Embryonic facial prominence (tissue), 1 donor: ENCODE measurements at regions not wholly inside any gene's neighbourhood (a gene's known extent, or its start where the extent isn't known, plus 50 kb on each side); places are given as distances from the start of the nearest gene placed in this dataset.

Experiments
- DNase-seq: peaks from one replicate; pipeline ENCODE4 v3.0.0-alpha.2; 2016; ENCODE audit errors: extremely low spot score

DNA sequence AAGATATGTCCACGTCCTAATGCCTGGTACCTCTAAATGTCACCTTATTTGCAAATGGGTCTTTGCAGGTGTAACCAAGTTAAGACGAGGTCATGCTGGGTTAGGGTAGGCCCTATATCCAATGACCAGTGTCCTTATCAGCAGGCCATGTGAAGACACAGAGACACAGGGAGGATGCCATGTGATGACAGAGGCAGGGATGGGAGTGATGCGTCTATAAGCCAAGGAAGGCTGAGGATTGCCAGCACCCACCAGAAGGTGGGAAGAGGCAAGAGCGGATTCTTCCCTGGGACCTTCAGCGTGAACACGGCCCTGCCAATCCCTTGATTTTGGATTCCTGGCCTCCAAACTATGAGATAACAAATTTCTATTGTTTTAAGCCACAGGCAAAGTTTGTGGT is 123.4 kb upstream of the CXCL14 start:
- DNase-seq: no peak

DNA sequence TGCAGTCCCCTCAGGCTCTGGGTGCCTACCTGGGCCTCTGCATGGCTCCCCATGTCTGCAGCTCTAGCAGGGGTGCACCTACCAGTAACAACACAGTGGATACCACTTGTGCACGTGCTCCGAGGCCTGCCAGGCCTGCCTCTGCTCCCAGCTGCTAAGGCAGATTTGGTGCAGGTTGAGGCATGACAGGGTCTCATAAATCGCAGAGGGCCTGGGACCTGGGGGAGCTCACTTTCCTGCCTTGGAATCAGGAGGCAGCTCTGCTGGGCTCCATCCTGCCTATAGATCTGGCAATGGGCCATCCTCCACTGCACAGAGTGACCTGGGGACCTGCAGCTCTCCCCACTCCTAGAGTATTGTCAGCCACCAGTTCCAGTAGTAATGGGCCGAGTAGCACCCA is 121.9 kb upstream of the CXCL14 start:
- no peak for DNase-seq

DNA sequence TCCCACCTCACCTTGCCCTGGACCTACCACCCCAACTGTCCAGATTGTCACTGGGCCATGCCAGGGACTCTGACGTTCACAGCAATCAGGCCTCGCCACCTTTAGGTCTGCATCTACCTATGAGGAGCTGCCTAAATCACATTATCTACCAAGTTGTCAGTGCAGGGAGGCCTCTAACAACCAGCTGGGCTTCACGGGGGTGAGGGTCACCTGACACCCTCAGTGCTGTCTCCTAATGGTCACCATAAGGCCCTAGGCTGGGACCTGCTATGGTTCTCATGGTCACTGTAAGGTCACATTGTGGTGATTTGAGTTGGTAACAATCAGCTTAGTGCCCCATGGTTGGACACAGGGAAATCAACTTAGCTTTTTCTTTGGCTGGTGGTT is 119.2 kb upstream of the CXCL14 start:
- no peak for DNase-seq

DNA sequence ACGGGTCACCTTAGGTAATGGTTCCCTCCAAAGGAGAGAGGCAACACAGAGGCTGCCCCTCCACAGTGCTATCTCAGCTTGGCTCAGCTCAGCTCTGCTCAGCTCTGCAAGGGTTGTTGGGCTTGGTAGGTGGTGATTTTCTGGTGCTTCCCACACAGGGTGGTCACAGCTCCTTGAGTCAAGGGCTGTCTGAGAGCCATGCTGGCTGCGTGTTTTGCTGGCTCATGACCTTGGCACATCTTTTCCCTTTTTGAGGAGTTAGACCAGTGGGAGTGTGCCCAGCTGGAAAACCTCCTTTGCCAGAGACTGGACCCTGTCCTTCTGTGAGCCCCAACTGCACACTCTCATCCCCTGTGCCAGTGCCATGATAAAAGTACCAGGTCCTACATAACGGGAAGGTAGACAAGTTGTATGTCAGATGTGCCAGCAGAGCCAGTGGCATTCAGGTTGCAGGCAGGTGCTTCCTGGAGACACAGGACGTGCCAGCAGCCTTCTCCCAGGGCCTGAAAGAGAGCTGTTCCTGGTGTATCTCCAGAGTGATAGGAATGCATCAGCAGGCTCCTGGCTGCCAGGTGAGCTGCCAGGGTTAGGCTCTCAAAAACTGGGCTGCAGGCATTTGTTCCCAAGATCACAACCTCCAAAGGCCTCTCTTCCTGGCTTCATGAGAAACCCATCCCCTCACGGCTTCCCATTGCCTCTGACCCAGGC is 118.6 kb upstream of the CXCL14 start:
- no peak for DNase-seq

DNA sequence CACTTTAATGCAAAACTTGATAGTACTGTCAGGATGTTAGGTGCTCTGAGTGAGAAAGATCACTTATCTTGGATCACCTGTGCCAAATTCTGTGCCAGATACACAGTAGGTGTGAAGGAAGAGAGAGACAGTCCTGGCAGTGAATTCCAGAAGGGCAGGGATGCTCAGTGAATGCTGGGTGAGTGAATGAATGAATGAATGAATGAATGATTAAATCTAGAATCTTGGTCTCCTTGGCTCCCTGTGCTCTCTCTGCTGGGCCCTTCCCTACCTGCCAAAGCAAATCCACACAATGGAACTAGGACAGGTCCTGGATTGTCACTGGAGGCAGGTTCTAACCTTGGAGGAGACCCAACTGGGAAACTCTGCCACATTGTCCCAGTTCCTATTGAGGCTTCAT is 117.5 kb upstream of the CXCL14 start:
- no peak for DNase-seq

DNA sequence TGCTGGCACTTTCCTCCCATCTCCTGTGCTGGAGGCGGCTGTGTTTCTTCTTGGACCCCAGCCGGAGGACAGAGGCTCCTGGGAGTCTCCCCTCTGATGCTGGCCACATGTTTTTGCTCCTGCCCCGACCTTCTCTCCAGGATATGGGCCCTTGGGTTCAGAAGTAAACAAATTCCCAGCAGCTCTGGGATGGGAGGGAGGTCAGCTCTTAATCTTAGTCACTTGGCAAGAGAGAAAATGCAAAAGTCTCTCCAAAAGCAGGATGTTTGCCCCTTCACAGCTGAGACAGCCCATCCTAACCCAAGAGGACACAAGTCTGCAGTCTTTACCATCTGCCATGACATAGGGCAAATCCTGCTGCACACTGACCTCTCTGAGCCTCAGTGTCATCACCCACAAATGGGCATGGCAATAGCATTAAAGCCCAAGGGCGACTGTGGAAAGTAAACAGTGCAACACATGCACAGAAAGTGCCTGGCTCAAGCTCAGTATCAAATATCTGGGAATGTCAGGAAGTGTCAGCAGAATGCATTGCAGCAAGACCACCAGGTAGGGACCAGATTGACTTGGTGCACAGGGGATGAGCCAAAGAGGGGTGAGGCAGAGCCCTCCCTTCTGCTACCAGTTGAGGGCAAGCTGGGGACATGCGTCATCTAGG is 117.0 kb upstream of the CXCL14 start:
- DNase-seq: no peak

DNA sequence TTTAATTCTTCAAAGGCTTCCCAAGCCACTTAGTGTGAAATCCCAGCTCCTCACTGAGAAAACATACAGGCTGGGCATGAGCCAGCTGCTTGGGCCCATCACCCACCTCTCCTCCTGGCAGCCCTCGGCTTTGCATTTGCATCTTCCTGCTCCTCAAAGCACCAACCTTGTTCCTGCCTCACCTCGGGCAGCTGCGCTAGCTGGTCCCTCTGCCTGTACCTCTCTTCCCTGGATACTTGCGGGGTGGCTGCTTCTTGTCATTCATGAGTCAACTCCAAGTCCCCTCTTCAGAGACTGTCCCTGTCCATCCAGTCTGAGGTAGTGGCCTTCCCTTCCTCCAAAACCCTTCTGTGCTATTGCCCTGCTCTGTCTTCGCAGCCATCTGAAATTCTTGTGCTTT is 116.1 kb upstream of the CXCL14 start:
- DNase-seq: no peak

DNA sequence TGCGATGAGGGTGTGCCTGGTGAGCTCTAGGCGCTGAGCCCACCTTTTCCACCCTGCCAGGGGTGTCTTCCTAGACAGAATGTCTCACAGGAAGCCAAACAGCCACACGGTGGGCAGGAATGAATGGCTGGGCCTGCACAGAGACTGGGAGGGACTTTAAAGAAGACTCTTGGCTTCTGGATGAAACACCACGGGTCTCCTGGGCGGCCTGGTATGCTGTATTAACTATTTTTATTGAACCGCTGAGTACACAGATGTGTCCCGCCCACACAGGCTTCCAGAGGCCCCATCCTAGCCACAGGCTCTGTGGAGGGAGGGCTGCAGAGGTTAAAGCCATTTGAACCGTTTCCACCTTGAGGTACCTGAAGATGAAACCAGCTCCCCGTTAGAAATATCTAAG is 115.2 kb upstream of the CXCL14 start:
- no peak for DNase-seq

DNA sequence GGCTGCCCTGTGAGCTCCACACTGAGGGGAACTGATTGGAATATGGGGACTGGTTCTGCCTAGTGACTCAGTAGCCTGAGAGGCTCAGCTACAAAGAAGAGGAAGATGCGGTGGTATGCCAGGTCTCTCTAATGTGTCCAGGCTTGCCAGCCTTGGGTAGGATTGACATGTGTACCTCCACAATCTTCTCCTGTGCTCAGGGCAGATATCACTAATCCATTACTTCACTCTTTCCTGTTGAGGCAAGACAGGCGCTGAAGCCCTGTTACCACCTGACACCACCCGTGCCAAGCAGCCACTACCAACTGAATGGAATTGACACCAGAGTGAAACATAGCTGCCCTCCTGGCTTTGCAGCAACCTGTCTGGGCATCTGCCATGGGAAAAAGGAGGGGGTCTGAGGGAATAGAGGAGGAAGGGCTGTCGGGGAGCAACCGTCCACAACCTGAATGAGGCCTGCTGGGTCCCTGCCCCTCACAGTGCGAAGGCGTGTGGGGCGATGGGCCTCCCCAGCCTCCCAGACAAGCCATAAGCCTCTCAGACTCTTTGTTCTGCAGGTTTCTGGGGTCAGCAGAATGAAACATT is 114.7 kb upstream of the CXCL14 start:
- no peak for DNase-seq

DNA sequence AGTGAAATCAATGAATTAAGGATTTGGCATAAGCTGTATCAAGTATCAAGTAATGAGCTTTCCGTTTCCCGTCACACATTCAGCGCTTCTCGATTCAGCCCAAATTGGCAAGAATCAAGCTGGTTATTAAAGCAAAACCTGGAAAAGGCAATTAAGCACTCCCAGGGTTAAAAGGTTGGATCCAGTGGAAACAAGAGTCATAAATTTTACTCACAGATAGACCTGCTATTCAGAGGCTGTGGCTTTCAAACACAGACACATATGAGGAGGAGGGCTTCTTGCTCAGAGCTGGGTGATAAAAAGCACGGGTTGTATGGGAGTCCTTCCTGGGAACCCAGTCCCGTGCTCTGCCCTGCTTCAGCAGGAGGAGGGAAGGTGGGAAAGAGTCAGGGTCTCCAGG is 112.3 kb upstream of the CXCL14 start:
- no peak for DNase-seq

DNA sequence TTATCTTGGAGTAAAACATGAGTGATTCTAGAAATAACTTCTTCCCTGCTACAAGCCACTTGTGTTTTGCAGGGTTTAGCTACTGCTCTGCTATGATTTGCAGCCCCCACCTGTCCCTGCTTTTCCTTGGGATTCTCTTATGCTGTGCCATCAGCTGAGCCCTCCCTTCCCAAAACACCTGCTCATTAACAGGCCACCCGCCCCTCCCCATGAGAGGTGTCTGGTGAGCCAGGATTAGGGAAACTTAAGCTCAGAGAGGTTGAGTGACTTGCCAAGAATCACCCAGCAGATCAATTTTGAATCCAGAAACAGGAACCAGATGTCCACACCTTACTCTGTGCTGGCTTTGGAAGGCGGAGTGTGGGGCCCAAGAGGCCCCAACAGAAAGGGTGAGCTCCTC is 111.7 kb upstream of the CXCL14 start:
- DNase-seq: no peak

DNA sequence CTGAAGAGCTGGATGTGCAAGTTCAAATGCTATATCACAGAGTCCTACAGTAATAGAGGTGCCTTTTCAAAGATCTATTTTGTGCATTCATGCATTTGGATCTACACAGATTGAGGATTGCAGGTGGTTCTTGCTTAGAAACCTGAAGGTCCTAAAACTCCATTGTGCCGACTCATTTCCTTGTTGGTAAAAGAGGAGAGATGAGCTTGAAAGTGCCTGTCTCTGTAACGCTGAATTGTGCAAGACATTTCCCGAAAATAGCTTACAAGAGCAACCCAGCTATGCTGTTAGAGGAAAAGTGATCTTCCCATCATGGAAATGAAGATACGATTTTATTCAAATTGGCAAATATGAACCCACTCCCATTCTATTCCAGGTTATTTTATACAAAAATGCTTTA is 110.7 kb upstream of the CXCL14 start:
- no peak for DNase-seq

DNA sequence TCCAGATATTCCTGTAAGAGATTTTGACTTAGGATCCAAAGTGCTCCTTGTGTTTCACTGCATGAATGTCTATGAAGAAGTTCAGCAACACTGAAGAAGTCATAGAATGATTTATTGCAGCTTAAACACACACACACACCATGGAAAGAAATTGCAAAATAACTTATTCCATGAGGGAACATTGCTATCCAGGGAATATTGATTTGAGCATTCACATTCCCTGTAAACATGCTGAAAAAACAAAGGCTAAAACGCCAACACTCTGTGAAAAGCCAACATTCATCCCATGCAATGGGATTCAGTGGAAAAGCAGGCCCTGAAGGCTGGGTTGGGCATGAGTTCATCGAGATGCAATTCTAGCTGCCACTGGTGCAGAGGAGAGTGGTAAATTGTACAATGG is 109.6 kb upstream of the CXCL14 start:
- no peak for DNase-seq

DNA sequence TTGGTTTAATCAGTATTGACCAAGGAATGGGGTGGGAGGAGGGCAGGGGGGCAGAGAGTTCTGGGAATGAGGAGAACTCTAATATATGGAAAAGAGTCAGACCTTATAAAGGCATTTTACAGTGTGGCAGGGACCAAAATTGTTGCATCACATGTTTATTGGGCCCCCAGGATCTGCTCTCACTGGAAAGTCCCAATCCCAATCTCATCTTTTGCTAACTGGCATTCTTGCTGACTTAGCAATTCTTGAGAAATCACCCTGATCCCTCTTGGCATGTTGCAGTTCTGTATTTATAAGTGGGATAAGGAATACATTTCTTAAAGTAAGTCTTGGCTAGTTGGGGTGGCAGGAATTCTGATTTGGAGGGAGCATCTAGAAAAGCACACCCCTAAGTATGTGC is 104.4 kb upstream of the CXCL14 start:
- DNase-seq: no peak

DNA sequence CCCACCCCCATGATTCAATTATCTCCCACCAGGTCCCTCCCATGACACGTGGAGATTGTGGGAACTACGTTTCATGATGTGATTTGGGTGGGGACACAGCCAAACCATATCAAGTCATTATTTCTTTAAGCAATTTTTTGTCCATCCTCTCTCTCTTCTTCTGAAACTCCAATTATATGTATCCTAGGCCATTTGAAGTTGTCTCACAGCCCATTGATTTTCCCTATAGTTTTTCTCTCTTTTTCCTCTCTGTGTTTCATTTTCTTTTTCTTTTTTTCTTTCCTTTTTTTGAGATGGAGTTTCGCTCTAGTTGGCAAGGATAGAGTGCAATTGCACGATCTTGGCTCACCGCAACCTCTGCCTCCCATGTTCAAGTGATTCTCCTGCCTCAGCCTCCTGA is 101.9 kb upstream of the CXCL14 start:
- DNase-seq: no peak

DNA sequence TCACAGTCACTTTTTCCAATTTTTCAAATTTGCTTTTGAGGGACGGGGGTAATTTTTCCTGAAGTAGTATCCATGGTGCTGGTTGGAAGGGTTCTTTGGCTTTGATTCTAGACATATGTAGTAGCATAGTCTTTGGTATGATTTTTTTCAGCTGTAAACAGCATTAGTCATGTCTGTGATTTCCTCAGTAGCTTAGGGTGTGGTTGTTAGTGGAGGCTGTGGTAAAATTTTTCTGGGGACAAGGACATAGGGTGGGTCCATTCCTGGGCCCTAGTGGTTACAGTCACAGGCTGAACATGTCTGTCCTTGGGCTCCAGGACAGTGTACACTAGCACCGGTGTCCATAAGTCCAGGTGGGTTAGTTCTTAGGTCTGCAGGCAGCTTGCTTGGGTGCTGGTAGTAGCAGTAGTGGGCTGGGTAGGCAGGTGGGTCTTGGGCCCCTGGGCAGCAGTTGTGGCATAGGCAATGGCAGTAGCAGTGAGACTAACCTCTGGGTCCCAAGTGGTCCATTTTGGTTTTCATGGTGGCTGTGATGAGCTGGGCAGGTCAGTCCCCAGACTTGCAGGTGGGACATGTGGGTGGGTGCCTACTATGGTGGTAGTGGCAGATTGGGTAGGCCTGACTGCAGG is 100.0 kb upstream of the CXCL14 start:
- DNase-seq: no peak

DNA sequence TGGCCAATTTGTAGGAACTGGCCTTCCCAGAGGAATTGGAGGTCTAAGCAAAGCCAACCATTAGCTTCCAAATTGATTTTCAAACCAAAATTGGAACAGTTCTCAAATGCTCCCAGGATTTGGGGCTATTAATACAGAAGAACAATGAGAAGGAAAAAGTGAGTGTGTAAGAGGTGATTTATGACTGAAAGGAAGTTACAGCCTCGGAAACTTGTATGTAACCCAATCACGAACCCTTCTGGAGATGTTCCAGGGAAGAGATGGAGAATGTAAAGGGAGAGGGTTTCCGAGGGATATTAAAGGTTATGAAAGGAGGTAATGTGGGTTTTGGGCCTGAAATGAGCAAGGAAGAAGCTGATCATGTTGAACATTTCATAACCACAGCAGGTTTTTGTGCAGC is 93.2 kb upstream of the CXCL14 start:
- no peak for DNase-seq

DNA sequence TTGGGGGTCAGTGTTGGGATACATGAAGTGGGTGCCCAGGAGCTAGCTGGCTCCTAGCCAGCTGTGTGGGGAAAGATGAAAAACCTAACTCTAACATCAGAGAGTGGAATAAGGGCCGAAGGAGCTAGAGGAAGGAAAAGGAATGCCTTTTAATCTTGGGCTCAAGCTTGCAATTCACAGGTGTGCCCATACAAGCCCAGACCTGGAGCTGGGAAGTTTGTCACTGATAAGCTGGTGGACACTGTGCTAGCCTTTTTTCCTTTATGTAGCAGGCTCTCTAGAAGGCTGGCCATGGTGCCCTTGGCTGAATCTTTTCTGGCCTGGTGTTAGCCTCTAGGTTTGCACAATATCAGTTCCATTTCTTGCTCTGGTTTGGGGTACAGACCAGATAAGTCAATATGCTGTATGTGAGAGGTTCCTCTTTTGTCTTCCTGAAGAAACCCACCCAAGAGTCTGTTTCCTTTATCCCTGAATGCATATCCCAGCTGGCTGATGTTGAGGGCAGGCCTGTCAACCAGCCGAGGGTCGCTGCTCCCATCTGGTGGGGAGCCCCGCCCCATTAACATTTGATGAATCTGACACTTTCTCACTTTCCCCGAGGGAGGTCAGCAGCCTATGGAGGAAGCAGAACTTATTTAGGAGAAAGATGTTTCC is 92.4 kb upstream of the CXCL14 start:
- no peak for DNase-seq

DNA sequence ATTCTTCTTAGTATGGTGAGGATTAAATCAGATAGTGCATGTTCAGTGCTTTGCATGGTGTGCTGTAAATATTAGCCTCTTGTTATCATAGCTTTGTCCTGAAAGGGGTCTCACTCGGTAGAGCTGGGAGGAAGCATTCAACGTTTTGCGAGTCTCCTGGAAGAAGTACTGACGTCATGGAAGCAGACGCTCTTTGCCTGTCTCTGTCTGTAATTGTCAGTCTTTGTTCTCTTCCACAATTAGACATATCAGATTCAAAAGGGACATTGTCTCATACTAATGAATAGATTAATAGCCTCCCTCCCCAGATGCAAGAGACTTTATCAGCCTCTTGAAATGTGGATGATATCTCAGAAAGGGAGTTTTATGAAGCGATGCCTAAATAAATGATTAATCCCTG is 91.8 kb upstream of the CXCL14 start:
- DNase-seq: no peak

DNA sequence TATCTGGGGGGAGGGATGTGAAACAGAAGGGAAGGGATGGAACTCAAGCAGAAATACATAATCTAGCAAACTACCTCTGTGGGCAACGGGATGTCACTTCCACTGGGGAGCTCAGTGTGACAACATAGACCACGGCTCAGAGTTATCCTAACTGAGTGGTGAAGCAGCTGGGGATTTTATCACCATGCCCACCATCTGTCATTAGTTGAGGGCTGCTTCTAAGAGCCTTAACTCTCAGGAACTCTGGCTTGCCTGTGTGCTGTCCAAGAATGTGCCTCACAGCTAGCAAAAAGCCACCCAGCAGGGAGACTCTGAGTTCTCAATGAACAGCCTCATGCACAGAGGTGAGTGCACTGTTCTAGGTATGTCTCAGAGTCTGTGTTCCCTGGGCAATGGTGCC is 90.6 kb upstream of the CXCL14 start:
- DNase-seq: no peak

DNA sequence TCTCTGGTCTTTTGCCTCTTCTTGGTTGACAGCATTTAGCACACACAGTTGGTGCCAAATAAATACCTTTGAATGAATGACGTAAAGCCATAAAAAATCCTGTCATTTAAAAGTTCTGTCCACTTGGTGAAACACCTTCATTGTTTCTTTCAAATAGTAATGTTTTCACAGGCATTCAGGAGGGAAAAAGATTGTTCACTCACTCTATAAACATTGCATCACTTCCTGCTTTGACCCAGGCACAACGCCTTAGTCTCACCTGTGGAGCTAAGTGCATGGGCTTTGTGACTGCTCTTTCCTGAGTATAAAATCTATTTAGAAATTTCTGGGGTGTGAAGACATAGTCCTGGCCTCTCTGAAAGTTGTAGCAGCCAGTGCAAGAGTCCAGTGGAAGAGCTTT is 88.9 kb upstream of the CXCL14 start:
- DNase-seq: no peak

DNA sequence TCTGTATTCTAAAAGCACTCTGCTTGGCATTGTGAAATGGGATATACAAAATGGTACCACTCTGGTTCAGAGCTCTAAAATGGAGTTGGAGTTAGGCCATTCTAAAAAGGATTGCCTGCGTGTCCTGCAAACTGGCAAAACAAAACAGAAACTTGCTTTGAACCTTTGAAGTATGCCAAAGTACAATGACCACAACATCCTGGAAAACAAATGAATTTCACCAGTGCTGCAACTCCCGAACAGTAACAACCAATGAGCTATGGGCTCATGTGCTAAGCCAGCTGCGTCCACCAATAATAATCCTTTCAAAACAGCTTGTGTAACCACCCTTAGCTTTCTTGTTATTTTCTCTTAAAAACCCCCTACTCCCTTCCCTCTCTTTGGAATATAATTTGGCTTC is 88.4 kb upstream of the CXCL14 start:
- no peak for DNase-seq

DNA sequence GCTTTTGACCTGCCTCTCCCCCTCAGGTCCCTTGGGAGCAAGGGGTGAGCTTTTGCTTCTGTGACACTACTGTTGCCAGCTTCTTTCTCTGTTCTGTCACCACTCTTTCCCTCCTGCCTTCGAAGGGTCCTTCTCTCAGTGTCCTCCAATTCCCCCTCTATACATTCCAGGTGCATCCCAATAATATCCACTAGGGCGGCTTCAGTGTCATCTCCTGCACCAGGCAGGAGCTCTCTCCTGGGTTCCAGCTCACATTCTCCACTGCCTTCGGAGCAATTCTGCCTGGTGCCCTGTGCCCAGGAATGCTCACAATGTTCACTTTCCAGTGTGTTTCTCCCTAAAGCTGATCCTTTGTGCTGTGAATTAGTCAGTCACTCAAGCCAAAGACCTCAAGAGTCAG is 83.9 kb upstream of the CXCL14 start:
- no peak for DNase-seq
